HG03159 (cell line): ENCODE measurements at regions not wholly inside any gene's neighbourhood (a gene's known extent, or its start where the extent isn't known, plus 50 kb on each side); places are given as distances from the start of the nearest gene placed in this dataset.

ENCODE experiments used
- ATAC-seq: cut with Tn5 transposase; IDR thresholded peaks from one replicate; pipeline ENCODE4 v1.9.1; 2021; ENCODE audit warnings: mild to moderate bottlenecking, moderate library complexity; ENCODE audit not compliant: unreplicated experiment

GRCh38 chr5:171676286-171676944, 109.2 kb upstream of the SMIM23 start:
- ATAC-seq, result no peak

GRCh38 chr5:171678646-171679045, 107.0 kb upstream of the SMIM23 start:
- ATAC-seq, result no peak

GRCh38 chr5:171680485-171680884, 105.1 kb upstream of the SMIM23 start:
- ATAC-seq, result no peak

GRCh38 chr5:171681061-171681460, 104.6 kb upstream of the SMIM23 start:
- ATAC-seq, result no peak

- no peak for ATAC-seq
Observed at GRCh38 chr5:171681677-171682076, 103.9 kb upstream of the SMIM23 start.

- ATAC-seq, result no peak
Observed at GRCh38 chr5:171682801-171683200, 102.8 kb upstream of the SMIM23 start.

- ATAC-seq, result no peak
Observed at GRCh38 chr5:171684169-171684568, 101.4 kb upstream of the SMIM23 start.

- no peak for ATAC-seq
Observed at GRCh38 chr5:171688696-171689495, 96.7 kb upstream of the SMIM23 start.

GRCh38 chr5:171689853-171690417, 95.7 kb upstream of the SMIM23 start:
- no peak for ATAC-seq

- no peak for ATAC-seq
Observed at GRCh38 chr5:171692107-171692506, 93.5 kb upstream of the SMIM23 start.

- no peak for ATAC-seq
Observed at GRCh38 chr5:171692936-171693335, 92.7 kb upstream of the SMIM23 start.

- ATAC-seq, result no peak
Observed at GRCh38 chr5:171693412-171693811, 92.2 kb upstream of the SMIM23 start.

- no peak for ATAC-seq
Observed at GRCh38 chr5:171695804-171696203, 89.8 kb upstream of the SMIM23 start.

- ATAC-seq, result no peak
Observed at GRCh38 chr5:171697221-171698102, 88.2 kb upstream of the SMIM23 start.

GRCh38 chr5:171700318-171700912, 85.2 kb upstream of the SMIM23 start:
- ATAC-seq, result no peak

- no peak for ATAC-seq
Observed at GRCh38 chr5:171701100-171701541, 84.5 kb upstream of the SMIM23 start.

- no peak for ATAC-seq
Observed at GRCh38 chr5:171702135-171702770, 83.4 kb upstream of the SMIM23 start.

GRCh38 chr5:171703146-171703545, 82.5 kb upstream of the SMIM23 start:
- ATAC-seq, result no peak

GRCh38 chr5:171705036-171705435, 80.6 kb upstream of the SMIM23 start:
- no peak for ATAC-seq

GRCh38 chr5:171705830-171706468, 79.7 kb upstream of the SMIM23 start:
- ATAC-seq, result no peak
